HG03095 (cell line): ENCODE measurements at regions not wholly inside any gene's neighbourhood (a gene's known extent, or its start where the extent isn't known, plus 50 kb on each side); places are given as distances from the start of the nearest gene placed in this dataset.
"Not testable (repeated sequence)": the region's sequence is repeated elsewhere in the genome, so short reads cannot be mapped to it uniquely, and the experiment has no call there.

Source experiments
- ATAC-seq: cut with Tn5 transposase; IDR thresholded peaks from one replicate; pipeline ENCODE4 v1.9.1; 2021; ENCODE audit warnings: moderate library complexity; ENCODE audit not compliant: unreplicated experiment

DNA sequence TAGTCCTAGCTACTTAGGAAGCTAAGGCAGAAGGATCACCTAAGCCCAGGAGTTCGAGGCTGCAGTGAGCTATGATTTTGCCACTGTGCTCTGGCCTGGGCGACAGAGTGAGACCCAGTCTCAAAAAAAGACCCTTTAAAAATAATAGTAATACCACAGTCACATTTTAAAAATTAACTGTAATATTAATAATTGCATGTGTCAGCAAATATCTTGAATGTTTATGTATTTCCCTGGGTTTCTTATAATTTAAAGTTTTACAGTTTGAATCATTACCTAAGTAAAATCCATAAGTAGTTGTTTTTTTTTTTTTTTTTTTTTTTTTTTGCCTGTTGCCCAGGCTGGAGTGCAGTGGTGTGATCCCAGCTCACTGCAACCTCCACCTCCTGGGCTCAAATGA is 69.2 kb downstream of the LYZL2 start:
- no peak for ATAC-seq

DNA sequence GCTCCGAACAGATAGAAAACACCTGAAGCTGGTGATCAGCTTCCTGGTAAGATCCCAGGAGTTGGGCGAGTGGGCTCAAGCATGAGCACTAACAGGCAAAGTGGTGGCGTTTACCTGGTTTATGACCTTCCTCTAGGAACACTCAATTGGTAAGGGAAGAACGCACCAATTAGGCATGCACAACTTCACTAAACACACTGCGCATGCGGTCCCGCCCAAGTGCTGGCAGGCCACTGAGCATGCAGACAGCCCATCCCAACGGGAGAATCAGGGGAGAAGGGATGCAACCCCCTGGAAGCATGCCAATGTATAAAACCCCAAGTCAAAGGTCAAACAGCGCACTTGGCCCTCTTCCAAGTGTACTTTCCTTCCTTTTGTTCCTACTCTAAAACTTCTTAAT is 70.4 kb downstream of the LYZL2 start:
- no peak for ATAC-seq

DNA sequence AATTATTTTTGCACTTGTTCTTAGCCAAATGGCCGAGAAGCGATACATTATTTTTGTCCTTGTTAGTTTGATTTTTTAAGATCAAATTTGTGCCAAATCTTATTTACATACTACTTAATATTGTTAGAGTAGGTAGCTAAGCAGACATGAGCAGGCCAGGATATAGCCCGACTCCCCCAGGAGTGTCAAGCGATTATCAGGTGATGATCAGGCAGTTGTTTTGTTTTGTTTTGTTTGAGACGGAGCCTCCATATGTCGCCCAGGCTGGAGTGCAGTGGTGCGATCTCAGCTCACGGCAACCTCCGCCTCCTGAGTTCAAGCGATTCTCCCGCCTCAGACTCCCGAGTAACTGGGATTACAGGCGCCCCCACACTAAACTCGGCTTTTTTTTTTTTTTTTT is 71.1 kb downstream of the LYZL2 start:
- ATAC-seq, result no peak

DNA sequence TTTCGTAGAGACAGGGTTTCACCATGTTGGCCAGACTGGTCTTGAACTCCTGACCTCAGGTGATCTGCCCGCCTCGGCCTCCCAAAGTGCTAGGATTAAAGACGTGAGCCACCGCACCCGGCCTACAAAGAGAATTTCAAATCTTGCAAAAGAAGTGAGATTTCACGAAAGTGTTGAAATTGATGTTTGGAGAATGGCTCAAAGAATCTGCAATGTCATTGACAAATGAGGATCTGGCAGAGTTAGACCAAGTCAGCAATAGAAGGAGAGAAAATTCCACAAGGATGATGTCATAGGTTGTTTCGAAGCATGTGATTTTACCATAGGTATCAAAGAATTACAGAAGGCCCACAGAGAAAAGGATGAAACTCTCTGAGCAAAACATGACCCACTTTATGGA is 71.7 kb downstream of the LYZL2 start:
- ATAC-seq, result no peak

DNA sequence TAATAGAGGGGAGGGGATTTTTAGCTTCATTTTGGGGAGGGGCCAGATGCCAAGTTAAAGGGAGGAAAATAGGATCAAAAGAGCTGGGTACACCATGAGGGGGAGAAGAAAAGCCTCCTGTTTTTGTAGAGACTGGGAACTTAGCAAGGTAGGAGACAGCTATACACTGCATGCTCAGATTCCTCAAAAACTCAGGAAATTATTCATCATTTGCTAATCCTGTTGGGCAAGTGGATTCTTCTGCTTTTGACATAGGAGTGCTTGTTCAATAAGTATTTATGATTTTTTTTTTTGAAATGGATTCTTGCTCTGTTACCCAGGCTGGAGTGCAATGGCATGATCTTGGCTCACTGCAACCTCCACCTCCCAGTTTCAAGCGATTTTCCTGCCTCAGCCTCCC is 73.4 kb downstream of the LYZL2 start:
- no peak for ATAC-seq

DNA sequence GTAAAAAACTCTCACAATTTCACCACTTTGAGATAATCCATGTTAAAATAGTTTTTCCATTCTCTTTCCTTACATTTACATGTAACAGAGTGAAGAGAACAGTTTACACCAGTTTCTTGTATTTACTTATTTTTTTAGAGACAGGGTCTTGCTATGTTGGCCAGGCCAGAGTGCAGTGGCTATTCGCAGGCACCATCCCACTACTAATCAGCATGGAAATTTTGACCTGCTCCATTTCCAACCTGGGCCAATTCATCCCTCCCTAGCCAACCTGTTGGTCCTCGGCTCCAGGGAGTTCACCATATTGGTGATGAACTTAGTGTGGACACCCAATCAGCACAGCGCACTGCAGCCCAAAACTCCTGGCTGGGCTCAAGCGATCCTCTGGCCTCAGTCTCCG is 74.1 kb downstream of the LYZL2 start:
- ATAC-seq, result no peak

DNA sequence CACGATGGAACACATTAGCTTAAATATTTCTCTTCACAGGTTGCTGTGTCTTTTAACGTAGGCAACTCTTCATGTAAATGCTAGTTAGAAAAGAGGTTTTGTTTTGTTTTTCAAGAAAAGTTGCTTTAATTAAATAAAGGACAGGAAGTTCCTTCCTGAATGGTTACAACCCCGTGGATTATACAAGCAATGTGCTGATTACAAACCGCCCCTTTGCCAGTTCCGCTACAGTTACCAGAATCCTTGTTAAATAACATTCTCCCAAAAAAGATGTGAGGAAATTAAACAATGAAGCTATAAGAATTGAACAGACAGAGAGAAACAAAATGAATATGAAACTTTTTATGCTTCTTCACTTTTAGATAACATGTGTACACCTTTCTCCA is 75.1 kb downstream of the LYZL2 start:
- ATAC-seq, result no peak

DNA sequence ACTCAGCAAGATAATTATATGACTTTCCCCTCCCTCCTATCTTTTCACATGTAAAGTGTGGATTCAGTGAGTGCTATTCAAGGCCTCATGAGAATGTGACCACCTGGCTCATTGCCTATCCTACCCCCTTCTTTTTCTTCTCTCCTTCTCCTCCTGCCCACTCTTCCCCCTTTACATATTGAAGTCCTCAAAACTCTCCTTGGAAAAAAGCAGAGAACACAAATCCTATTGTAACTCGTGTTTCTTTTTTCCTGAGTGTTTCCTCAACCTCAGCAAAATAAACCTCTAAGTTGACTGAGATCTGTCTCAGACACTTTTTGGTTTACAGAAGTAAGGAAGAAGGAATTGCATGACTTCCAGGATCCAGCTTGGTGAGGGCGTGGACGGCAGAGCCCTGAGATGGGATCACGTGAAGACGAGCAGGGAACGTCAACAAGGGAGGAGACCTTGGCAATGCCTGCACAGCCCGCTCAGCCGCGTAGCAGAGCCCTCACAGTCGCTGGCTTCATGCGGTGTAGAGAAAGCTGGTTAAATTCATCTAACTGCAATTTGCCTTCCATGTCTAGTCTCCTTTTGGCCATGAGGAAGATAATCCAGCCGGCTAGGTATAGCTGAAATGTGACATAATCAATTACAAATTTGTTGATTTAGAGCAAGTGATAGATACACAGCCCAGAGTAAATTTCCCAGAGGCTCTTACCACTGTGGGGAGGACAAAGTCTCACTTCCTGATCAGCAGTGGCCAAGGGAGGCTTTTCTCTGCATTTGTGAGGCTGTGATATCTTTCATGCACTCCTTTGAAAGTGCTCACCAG is 75.7 kb downstream of the LYZL2 start:
- no peak for ATAC-seq

DNA sequence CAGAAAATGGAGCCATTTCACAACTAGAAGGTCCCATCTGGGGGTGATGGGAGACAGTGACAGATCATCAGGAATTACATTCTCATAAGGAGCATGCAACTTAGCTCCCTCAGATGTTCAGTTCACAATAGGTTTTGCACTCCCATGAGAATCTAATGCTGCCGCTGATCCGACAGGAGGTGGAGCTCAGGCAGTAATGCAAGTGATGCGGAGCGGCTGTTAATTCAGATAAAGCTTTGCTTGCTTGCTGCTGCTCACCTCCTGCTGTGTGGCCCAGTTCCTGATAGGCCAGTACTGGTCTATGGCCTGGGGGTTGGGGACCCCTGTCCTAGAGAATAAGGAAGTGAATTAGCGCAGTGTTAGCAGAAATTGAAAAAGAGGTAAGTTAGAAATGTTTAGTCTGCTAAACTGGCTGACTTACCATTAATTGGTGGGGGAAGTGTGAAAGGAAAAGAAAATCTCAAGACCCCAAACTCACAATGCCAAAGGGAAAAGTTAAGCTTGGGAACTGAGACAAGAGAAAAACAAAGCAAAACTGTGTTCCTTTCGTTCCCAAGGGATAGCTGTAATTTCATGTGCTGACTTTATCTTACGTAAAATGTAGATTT is 76.4 kb downstream of the LYZL2 start:
- no peak for ATAC-seq

DNA sequence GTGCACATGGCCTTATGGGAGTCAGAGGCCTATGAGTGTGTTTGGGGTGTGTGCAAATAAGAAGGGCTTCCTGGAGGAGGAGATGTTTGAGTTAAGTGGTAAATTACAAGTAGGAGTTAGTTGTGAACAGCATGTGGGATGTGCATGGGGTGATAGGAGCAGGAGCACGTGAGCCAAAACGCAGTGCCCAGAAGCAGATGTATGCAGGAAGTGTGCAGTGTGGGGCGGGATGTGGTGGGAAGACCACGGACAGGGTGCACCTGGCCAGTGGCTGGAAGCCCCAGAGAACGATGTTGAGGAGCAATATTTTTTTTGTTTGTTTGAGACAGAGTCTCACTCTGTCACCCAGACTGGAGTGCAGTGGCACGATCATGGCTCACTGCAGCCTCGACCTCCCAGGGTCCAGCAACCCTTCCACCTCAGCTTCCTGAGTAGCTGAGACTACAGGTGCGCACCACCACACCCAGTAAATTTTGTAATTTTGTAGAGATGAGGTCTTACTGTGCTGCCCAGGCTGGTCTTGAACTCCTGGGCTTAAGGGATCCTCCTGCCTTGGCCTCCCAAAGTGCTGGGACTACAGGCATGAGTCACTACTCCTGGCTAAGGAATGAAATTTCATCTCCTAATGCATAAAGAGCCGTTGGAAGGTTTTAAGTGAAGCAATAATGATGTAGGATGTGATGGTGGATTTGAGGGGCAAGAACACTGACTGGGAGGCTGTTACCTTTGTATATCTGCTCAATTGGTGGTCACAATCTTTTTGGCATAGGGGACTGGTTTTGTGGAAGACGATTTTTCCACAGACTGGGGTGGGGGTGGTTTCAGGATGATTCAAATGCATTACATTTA is 78.4 kb downstream of the LYZL2 start:
- ATAC-seq, result no peak

DNA sequence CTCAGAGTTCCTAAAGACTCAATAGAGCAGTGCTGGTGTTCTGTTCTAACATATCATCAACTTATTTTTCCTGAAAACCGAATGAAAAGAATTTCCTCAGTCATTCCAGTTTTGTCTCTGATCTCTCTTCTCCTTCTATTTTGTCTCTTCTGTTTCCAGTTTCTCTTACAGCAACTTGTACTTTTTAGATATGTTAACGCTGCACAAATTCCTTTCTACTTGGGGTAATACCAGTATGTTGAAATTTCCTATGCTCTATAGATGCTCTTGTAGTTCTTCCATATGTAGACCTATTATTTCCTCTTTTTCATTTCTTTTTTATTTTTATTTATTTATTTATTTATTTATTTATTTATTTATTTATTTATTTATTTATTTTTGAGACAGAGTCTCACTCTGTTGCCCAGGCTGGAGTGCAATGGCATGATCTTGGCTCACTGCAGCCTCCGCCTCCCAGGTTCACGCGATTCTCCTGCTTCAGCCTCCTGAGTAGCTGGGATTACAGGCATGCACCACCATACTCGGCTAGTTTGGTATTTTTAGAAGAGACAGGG is 80.3 kb downstream of the LYZL2 start:
- not testable (repeated sequence) for ATAC-seq

DNA sequence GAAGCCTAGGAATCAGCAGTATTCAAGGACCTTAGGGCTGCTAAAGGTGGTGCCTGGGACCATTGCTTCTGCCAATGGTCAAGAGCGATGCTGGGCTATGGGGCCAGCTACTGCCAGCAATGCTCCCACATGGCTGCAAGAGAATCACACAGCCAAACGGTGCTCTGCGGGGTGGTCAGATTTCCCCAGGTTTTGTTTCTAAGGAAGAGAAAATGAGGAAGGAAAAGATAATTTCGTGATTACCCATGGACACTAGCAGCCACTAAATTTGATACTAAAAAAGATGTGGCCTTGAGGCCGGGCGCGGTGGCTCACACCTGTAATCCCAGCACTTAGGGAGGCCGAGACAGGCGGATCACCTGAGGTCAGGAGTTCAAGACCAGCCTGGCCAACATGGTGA is 83.0 kb downstream of the LYZL2 start:
- ATAC-seq, result no peak

DNA sequence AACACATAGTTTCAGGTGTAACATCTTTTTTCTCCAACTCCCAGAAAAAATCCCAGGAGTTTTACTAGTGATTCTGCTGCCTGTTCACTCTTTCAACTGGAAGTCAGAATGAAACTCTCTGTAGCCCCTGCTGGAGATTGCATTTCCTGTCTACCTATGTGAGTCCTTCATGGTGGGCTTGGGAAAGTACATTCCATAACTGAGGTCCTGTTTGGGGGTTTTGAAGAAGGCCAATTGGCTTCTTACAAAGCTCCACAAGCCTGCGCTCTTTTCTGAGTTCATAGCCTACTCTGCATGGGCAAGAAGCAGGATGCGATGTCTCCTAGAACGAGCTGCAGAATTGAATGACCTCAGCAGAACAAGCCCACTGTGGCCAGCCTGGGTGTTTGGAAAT is 86.7 kb downstream of the LYZL2 start:
- ATAC-seq, result no peak

DNA sequence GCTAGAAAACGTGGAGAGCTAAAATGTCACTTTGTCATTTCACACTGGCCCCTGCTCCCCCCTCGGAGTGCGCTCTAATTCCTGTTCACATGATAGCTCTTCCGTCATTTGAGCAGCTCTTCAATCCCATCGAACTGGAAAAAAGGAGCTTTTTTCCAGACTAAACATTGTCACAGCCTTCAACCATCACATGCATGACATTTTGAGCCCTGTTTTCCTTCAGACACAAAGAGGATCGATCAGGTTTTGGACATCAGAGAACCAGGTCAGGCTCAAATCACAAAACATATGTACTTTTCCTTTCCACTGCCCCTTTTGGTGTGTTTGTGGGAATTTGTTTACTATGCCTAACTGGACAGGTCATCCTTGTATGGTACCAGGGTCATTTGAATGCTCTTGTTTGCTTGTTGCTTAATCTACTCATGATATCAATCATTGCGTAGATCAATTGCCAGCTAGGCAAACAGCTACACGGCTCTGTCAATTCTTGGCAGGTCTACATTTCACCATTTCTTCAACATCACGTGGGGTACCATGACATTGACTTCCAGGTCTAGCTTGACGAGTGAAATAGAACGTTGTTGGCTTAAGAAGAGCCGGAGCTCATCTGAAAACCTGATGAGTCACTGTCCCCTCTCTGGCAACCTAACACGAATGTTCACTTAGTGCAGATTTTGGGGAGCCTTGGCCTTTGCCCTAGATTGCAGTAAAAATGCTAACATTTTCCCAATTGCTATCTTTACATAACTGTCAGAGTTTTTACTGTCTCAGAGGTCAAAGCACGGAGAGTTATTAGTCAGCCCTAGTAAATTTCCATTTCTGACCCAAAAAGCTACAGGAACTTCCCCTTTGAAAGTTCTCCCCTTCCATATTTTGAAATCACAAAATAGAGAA is 87.3 kb downstream of the LYZL2 start:
- ATAC-seq, result no peak

DNA sequence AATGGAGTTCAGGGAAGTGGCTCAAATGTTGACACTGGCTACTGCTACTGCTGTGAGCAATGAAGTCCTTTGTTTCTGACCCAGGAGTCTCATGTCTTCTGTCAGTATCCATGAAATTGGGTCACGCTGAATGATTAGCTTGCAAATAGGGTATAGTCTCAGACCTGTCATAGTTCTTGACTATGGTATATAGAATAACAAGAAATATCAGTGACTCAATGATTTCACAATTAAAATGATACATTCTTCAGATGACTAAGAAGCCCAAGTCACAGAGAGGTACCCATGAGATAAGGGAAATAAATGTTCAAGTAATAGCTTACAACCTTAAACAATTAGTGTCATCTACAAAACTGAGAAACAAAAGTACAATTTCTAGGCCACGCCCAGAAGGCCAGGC is 89.3 kb downstream of the LYZL2 start:
- ATAC-seq, result no peak

DNA sequence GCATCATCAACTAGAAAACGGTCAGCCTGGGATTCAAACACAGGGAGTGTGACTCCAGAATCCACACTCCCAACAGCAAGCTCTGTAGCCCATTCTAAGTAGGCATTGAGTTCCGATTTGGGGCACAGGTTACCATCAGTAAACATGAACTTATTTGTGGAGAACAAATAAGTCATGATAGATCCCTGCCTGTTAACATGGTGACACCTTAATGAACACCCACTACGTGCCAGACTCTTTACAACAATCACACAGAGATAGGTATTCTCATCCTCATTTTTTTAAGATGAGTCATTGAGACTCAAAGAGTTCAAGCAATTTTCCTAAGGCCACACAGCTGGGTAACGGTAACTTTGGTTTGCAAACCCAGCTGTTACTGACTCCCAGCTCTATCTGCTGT is 91.5 kb downstream of the LYZL2 start:
- no peak for ATAC-seq

DNA sequence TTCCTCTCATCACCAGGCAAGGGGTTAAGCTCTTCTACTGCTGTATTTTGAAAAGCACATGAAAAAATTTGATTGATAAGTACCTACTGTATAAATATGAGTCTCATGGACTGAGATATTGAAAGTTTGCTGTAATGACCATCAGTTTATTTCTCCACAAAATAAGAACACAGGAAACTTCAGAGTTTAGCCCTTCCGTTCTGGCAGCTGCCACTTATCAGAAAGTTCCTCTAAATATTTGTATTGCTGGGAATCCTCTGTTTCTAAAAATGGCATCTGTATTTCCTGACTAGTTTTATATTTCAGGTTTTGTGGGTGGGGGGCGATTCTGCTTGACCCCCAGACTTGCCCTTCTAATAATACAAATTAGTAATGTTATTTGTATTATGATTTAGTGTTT is 92.0 kb downstream of the LYZL2 start:
- no peak for ATAC-seq

DNA sequence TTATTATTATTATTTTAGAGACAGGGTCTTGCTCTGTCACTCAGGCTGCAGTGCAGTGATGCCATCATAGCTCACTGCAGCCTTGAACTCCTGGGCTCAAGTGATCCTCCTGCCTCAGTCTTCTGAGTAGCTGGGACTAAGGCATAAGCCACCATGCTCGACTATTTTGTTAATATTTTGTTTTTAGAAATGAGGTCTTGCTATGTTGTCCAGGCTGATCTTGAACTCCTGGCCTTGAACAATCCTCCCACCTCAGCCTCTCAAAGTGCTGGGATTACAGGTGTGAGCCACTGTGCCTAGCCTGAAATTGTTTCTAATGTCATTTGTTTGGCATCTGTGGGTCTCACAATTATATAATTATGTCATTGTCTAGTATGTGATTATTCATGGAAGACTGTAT is 92.4 kb downstream of the LYZL2 start:
- not testable (repeated sequence) for ATAC-seq

DNA sequence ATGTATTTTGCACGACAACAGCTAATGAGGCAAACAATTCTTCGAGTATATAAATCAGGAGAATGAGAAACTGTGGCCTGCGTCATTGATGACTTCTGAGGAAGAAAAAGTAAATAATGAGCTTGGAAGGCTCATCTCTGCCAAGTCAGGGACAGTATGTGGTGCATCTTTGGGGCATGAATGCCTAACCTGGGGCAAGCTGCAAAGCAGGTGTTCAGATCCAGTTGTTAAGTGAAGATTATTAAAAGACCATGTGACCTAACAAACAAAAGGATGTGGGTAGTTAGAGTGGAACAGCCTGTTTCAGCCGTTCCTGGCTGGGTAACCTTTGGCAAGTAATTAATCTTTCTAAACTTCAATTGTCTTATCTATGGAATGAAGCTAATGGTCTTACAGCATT is 93.0 kb downstream of the LYZL2 start:
- ATAC-seq, result no peak

DNA sequence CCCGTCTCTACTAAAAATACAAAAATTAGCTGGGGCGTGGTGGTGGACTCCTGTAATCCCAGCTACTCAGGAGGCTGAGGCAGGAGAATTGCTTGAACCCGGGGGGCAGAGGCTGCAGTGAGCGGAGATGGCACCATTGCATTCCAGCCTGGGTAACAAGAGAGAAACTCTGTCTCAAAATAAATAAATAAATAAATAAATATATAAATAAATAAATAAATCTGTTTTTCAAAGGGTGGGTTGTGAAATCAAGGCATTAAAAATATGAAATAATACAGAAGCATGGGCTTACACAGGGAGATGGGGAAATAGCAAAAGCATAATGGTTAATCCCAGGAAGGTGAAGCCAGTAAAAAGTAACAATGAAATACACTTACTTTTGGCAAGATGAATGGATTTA is 93.9 kb downstream of the LYZL2 start:
- ATAC-seq, result no peak
